HEK293 (cell line): ENCODE measurements at regions not wholly inside any gene's neighbourhood (a gene's known extent, or its start where the extent isn't known, plus 50 kb on each side); places are given as distances from the start of the nearest gene placed in this dataset.

Source experiments
- CTCF ChIA-PET: fragments of 350-600 bp; formaldehyde crosslinking; extraction: SDS; loops from one replicate; lab custom pipeline; 2021; ENCODE audit warnings: antibody characterized with exemption; lab: Yijun Ruan, JAX
- POLR2A ChIA-PET: fragments of 300-600 bp; formaldehyde crosslinking; extraction: SDS; loops from one replicate; lab custom pipeline; 2020; ENCODE audit warnings: antibody characterized with exemption, inconsistent platforms; lab: Yijun Ruan, JAX
- H3K27ac ChIP-seq: fragments of 200-500 bp; sonication (Bioruptor generic); 2 replicates; pipeline ENCODE4 v1.5.1; 2014; ENCODE audit warnings: low read depth, low read length, control low read depth, inconsistent platforms; ENCODE audit errors: extremely low read depth
- H3K36me3 ChIP-seq, 2 experiments: fragments of 200-500 bp in 1 of 2; sonication (Bioruptor generic) in 1 of 2; 1 replicate in 1 of 2; 2 replicates in 1 of 2; pipeline ENCODE4 v1.5.1; 2014 to 2017; ENCODE audit warnings: inconsistent platforms in 2 of 2, low read length in 2 of 2; ENCODE audit not compliant: control insufficient read depth in 2 of 2, insufficient read depth in 1 of 2
- H3K4me1 ChIP-seq: fragments of 200-500 bp; sonication (Bioruptor generic); 2 replicates; pipeline ENCODE4 v1.5.1; 2014; ENCODE audit warnings: mild to moderate bottlenecking, low read length, inconsistent platforms; ENCODE audit not compliant: control insufficient read depth, insufficient read depth
- H3K4me3 ChIP-seq: 2 replicates; pipeline ENCODE4 v1.5.1; 2011; ENCODE audit warnings: low read depth, mild to moderate bottlenecking, control low read depth, low read length, moderate library complexity
- H3K9me3 ChIP-seq: fragments of 200-500 bp; sonication (Bioruptor generic); 2 replicates; pipeline ENCODE4 v1.5.1; 2014; ENCODE audit warnings: low read depth, low read length, inconsistent platforms; ENCODE audit not compliant: control insufficient read depth, insufficient read depth
- BCL11A ChIP-seq: fragments of 450-650 bp; formaldehyde crosslinking; IDR thresholded peaks from 2 replicates; pipeline ENCODE4 v1.5.1; 2016; ENCODE audit warnings: low read depth, missing biosample characterization, missing genetic modification characterization
- ELK4 ChIP-seq: IDR thresholded peaks from 2 replicates; pipeline ENCODE4 v1.6.1; 2011; ENCODE audit warnings: mild to moderate bottlenecking, low read depth, low read length, borderline replicate concordance
- GLIS1 ChIP-seq: fragments of 450-650 bp; formaldehyde crosslinking; IDR thresholded peaks from 2 replicates; pipeline ENCODE4 v1.5.1; 2016; ENCODE audit warnings: missing biosample characterization, missing genetic modification characterization
- PATZ1 ChIP-seq: fragments of 450-650 bp; formaldehyde crosslinking; IDR thresholded peaks from 2 replicates; pipeline ENCODE4 v1.5.1; 2016; ENCODE audit warnings: missing biosample characterization, missing genetic modification characterization
- YY2 ChIP-seq: fragments of 450-650 bp; formaldehyde crosslinking; IDR thresholded peaks from 2 replicates; pipeline ENCODE4 v1.5.1; 2016; ENCODE audit warnings: missing biosample characterization, missing genetic modification characterization
- ZBTB20 ChIP-seq: fragments of 450-650 bp; formaldehyde crosslinking; IDR thresholded peaks from 2 replicates; pipeline ENCODE4 v1.5.1; 2016; ENCODE audit warnings: missing biosample characterization, missing genetic modification characterization
- ZEB2 ChIP-seq: fragments of 450-650 bp; formaldehyde crosslinking; IDR thresholded peaks from 2 replicates; pipeline ENCODE4 v1.5.1; 2016; ENCODE audit warnings: missing biosample characterization, missing genetic modification characterization
- ZFP37 ChIP-seq: fragments of 450-650 bp; formaldehyde crosslinking; IDR thresholded peaks from 2 replicates; pipeline ENCODE4 v1.5.1; 2016; ENCODE audit warnings: missing biosample characterization, missing genetic modification characterization
- ZNF114 ChIP-seq: fragments of 450-650 bp; formaldehyde crosslinking; IDR thresholded peaks from 2 replicates; pipeline ENCODE4 v1.5.0; 2017; ENCODE audit warnings: missing biosample characterization, missing genetic modification characterization
- ZNF311 ChIP-seq: fragments of 450-650 bp; formaldehyde crosslinking; IDR thresholded peaks from 2 replicates; pipeline ENCODE4 v1.5.1; 2017; ENCODE audit warnings: missing biosample characterization, missing genetic modification characterization, borderline replicate concordance
- ZNF335 ChIP-seq: fragments of 450-650 bp; formaldehyde crosslinking; conservative IDR thresholded peaks from 2 replicates; pipeline ENCODE4 v1.5.1; 2016; ENCODE audit warnings: missing biosample characterization, missing genetic modification characterization
- ZNF391 ChIP-seq: fragments of 450-650 bp; formaldehyde crosslinking; IDR thresholded peaks from 2 replicates; pipeline ENCODE4 v1.5.1; 2016; ENCODE audit warnings: low read depth, missing biosample characterization, missing genetic modification characterization, borderline replicate concordance
- ZNF518A ChIP-seq: fragments of 450-650 bp; formaldehyde crosslinking; conservative IDR thresholded peaks from 2 replicates; pipeline ENCODE4 v1.5.1; 2016; ENCODE audit warnings: low read depth, missing biosample characterization, missing genetic modification characterization
- ZNF596 ChIP-seq: fragments of 450-650 bp; IDR thresholded peaks from 2 replicates; pipeline ENCODE4 v1.5.0; 2018; ENCODE audit warnings: missing biosample characterization, mild to moderate bottlenecking, missing genetic modification characterization, moderate library complexity
- ZNF639 ChIP-seq: fragments of 450-650 bp; formaldehyde crosslinking; IDR thresholded peaks from 2 replicates; pipeline ENCODE4 v1.5.1; 2016; ENCODE audit warnings: missing biosample characterization, missing genetic modification characterization
- ZNF701 ChIP-seq: fragments of 450-650 bp; formaldehyde crosslinking; IDR thresholded peaks from 2 replicates; pipeline ENCODE4 v1.5.1; 2016; ENCODE audit warnings: missing biosample characterization, missing genetic modification characterization
- ZNF791 ChIP-seq: fragments of 450-650 bp; formaldehyde crosslinking; IDR thresholded peaks from 2 replicates; pipeline ENCODE4 v1.5.1; 2016; ENCODE audit warnings: missing biosample characterization, missing genetic modification characterization

- CTCF ChIA-PET = interaction anchor here (0.6 to 5.0 kb wide), 9 partner anchors 12 to 694 kb away, joined by 3 to 33 read pairs (median 13); no protein-coding TSS in a partner anchor
- Histone ChIP-seq H3K4me1 (peaks cover 7% of the 10 kb centered on the region), H3K36me3 (no peaks in the 10 kb centered on the region), H3K4me3 (no peak overlapping the region), H3K9me3 (no peaks in the 10 kb centered on the region), H3K27ac (no peak overlapping the region)
- POLR2A ChIA-PET = no interaction called here
- no peak for TF ChIP-seq ZNF335 (tag by site-specific recombination)
- TF ChIP-seq ZNF791 (tag by site-specific recombination) = no peak
- no peak for TF ChIP-seq ZNF596 (tag by site-specific recombination)
- TF ChIP-seq ZNF311 = no peak
- TF ChIP-seq GLIS1 = no peak
- no peak for TF ChIP-seq ZNF391 (tag by site-specific recombination)
- TF ChIP-seq ELK4 = no peak
Measured at GRCh38 chr15:98440917-98441316, 207.4 kb upstream of the IGF1R start.

- peaks cover 7% of the 10 kb centered on the region for H3K4me1 ChIP-seq
- ChIA-PET POLR2A (no interaction called here), CTCF (interaction anchor here (0.6 to 5.0 kb wide), 35 partner anchors 8 to 777 kb away, joined by 3 to 33 read pairs (median 4); partner anchors contain the start of gene SYNM)
- no peak overlapping the region for H3K27ac ChIP-seq
- no peak for TF ChIP-seq ZEB2 (tag by site-specific recombination)
- no peak overlapping the region for H3K4me3 ChIP-seq
- H3K9me3 ChIP-seq = no peaks in the 10 kb centered on the region
- H3K36me3 ChIP-seq = no peaks in the 10 kb centered on the region
Measured at GRCh38 chr15:98441599-98441998, 206.7 kb upstream of the IGF1R start.

GRCh38 chr15:98442379-98442833 lies 205.9 kb upstream of the IGF1R start:
- no peak overlapping the region for H3K27ac ChIP-seq
- H3K4me3 ChIP-seq = no peak overlapping the region
- H3K4me1 ChIP-seq = peaks cover 7% of the 10 kb centered on the region
- ChIA-PET POLR2A (no interaction called here), CTCF (interaction anchor here (0.6 to 5.0 kb wide), 51 partner anchors 9 to 776 kb away, joined by 3 to 33 read pairs (median 4); partner anchors contain the start of gene SYNM)
- H3K9me3 ChIP-seq = no peaks in the 10 kb centered on the region
- no peaks in the 10 kb centered on the region for H3K36me3 ChIP-seq
- TF ChIP-seq ZNF391 (tag by site-specific recombination) = no peak
- TF ChIP-seq ZNF639 = no peak
- TF ChIP-seq BCL11A (tag by site-specific recombination) = no peak
- TF ChIP-seq ZNF701 (tag by site-specific recombination) = no peak
- no peak for TF ChIP-seq ZBTB20 (tag by site-specific recombination)
- TF ChIP-seq ZNF114 (tag by site-specific recombination) = no peak
- no peak for TF ChIP-seq YY2 (tag by site-specific recombination)
- 0 out of 2 replicates have a peak, but pooled peaks have one; percentile 14 for TF ChIP-seq ZNF518A
- TF ChIP-seq PATZ1 (tag by site-specific recombination) = peak; percentile 82
- 0 out of 2 replicates have a peak, but pooled peaks have one; percentile 48 for TF ChIP-seq ZFP37
